H1 (cell line): ENCODE measurements at regions not wholly inside any gene's neighbourhood (a gene's known extent, or its start where the extent isn't known, plus 50 kb on each side); places are given as distances from the start of the nearest gene placed in this dataset.

Source experiments
- CTCF ChIA-PET: fragments of 300-600 bp; sonication (Branson Sonifier 250); formaldehyde crosslinking; loops from one replicate; lab custom pipeline; 2021; ENCODE audit not compliant: partially characterized antibody; lab: Charles Lee
- POLR2A ChIA-PET: fragments of 300-600 bp; sonication (Branson Sonifier 250); formaldehyde crosslinking; loops from one replicate; lab custom pipeline; 2021; ENCODE audit warnings: inconsistent platforms; ENCODE audit not compliant: partially characterized antibody; lab: Charles Lee
- DNase-seq, 2 experiments: peaks; one replicate each; pipeline versions ENCODE4 v3.0.0 to v3.0.0-alpha.2; 2010 to 2022; ENCODE audit warnings: low spot score in 2 of 2, low read depth in 1 of 2, mixed read lengths in 1 of 2
- FAIRE-seq: peaks from 2 replicates; lab custom pipeline; 2011; peaks lifted over from hg19 to GRCh38; lab: Jason Lieb, UNC
- H2AFZ ChIP-seq: 2 replicates; pipeline ENCODE4 v1.8.1; 2012; ENCODE audit warnings: low read length, inconsistent platforms
- H2AK5ac ChIP-seq: 2 replicates; pipeline ENCODE4 v1.6.1; 2013; ENCODE audit warnings: low read depth, low read length
- H2BK120ac ChIP-seq: replicated peaks from 2 replicates; pipeline ENCODE3; 2013; ENCODE audit warnings: low read depth, low read length, inconsistent platforms
- H2BK12ac ChIP-seq: 2 replicates; pipeline ENCODE4 v1.6.1; 2013; ENCODE audit warnings: low read depth, low read length
- H2BK15ac ChIP-seq: 2 replicates; pipeline ENCODE4 v1.6.1; 2013; ENCODE audit warnings: low read length
- H2BK20ac ChIP-seq: 2 replicates; pipeline ENCODE4 v1.6.1; 2013; ENCODE audit warnings: low read length
- H2BK5ac ChIP-seq: 2 replicates; pipeline ENCODE4 v1.6.1; 2013; ENCODE audit warnings: low read depth, low read length
- H3K14ac ChIP-seq: 2 replicates; pipeline ENCODE4 v1.6.1; 2013; ENCODE audit warnings: inconsistent platforms; ENCODE audit not compliant: insufficient read length
- H3K18ac ChIP-seq: 2 replicates; pipeline ENCODE4 v1.6.1; 2013; ENCODE audit warnings: low read length; ENCODE audit errors: extremely low read depth
- H3K23ac ChIP-seq: 2 replicates; pipeline ENCODE4 v1.6.1; 2013; ENCODE audit warnings: inconsistent platforms; ENCODE audit not compliant: insufficient read length
- H3K23me2 ChIP-seq: 2 replicates; pipeline ENCODE4 v1.6.1; 2013; ENCODE audit warnings: low read depth, low read length
- H3K27ac ChIP-seq: 2 replicates; pipeline ENCODE4 v1.6.1; 2011; ENCODE audit warnings: low read depth, low read length, inconsistent platforms
- H3K27me3 ChIP-seq, 4 experiments: replicated peaks in 1 of 4; 1 replicate in 1 of 4; 2 replicates in 3 of 4; pipeline versions ENCODE4 v1.6.1 to v1.8.1; 2011 to 2013; ENCODE audit warnings: low read length in 3 of 4, mild to moderate bottlenecking in 3 of 4, inconsistent platforms in 2 of 4, mixed read lengths in 2 of 4, moderate library complexity in 1 of 4; ENCODE audit not compliant: control insufficient read depth in 3 of 4, insufficient read depth in 3 of 4; ENCODE audit errors: extremely low read depth in 1 of 4
- H3K36me3 ChIP-seq, 4 experiments: 2 replicates each; pipeline versions ENCODE4 v1.6.1 to v1.8.1; 2011 to 2013; ENCODE audit warnings: mild to moderate bottlenecking in 4 of 4, low read length in 3 of 4, moderate library complexity in 2 of 4, control low read depth in 1 of 4, inconsistent platforms in 1 of 4; ENCODE audit not compliant: insufficient read depth in 4 of 4, control insufficient read depth in 2 of 4
- H3K4ac ChIP-seq: replicated peaks from 2 replicates; pipeline ENCODE3; 2013; ENCODE audit warnings: low read length, low read depth, mixed read lengths, inconsistent platforms; ENCODE audit not compliant: insufficient read length
- H3K4me1 ChIP-seq, 4 experiments: replicated peaks in 1 of 4; 1 replicate in 1 of 4; 2 replicates in 3 of 4; pipeline versions ENCODE4 v1.6.1 to v1.8.1; 2011 to 2013; ENCODE audit warnings: low read length in 3 of 4, inconsistent platforms in 2 of 4, mixed read lengths in 1 of 4; ENCODE audit not compliant: insufficient read depth in 4 of 4, control insufficient read depth in 3 of 4
- H3K4me2 ChIP-seq, 2 experiments: 2 replicates each; pipeline versions ENCODE4 v1.6.1 to v1.8.1; 2011 to 2013; ENCODE audit warnings: low read depth in 2 of 2, low read length in 2 of 2, control low read depth in 1 of 2, inconsistent platforms in 1 of 2, mild to moderate bottlenecking in 1 of 2; ENCODE audit not compliant: insufficient read depth in 1 of 2
- H3K4me3 ChIP-seq, 4 experiments: fragments of 200-600, 300-600 bp in 1 of 4; sonication (generic), shearing (Covaris generic), sonication (Bioruptor Twin) in 1 of 4; 2 replicates each; pipeline versions ENCODE4 v1.5.1 to v1.8.1; 2011 to 2016; ENCODE audit warnings: low read length in 4 of 4, low read depth in 3 of 4, control low read depth in 2 of 4, inconsistent platforms in 2 of 4, mild to moderate bottlenecking in 2 of 4, mixed read lengths in 1 of 4, moderate library complexity in 1 of 4; ENCODE audit not compliant: insufficient read depth in 2 of 4; ENCODE audit errors: extremely low read depth in 1 of 4
- H3K56ac ChIP-seq: replicated peaks from 2 replicates; pipeline ENCODE3; 2013; ENCODE audit warnings: low read depth, mild to moderate bottlenecking, mixed read lengths, low read length, inconsistent platforms; ENCODE audit not compliant: insufficient read length
- H3K79me1 ChIP-seq: 2 replicates; pipeline ENCODE4 v1.6.1; 2013; ENCODE audit warnings: low read depth, low read length, control low read depth
- H3K79me2 ChIP-seq, 2 experiments: 2 replicates each; pipeline versions ENCODE4 v1.6.1 to v1.8.1; 2012 to 2013; ENCODE audit warnings: low read length in 2 of 2, mild to moderate bottlenecking in 2 of 2, inconsistent platforms in 1 of 2; ENCODE audit not compliant: insufficient read depth in 2 of 2, control insufficient read depth in 1 of 2
- H3K9ac ChIP-seq, 4 experiments: replicated peaks in 1 of 4; 1 replicate in 1 of 4; 2 replicates in 3 of 4; pipeline versions ENCODE4 v1.6.1 to v1.8.1; 2011 to 2013; ENCODE audit warnings: low read depth in 3 of 4, low read length in 3 of 4, control low read depth in 2 of 4, mild to moderate bottlenecking in 2 of 4, moderate library complexity in 2 of 4, inconsistent platforms in 1 of 4; ENCODE audit errors: extremely low read depth in 1 of 4
- H3K9me3 ChIP-seq, 2 experiments: 2 replicates each; pipeline versions ENCODE4 v1.6.1 to v1.8.1; 2012 to 2013; ENCODE audit warnings: mild to moderate bottlenecking in 2 of 2, moderate library complexity in 2 of 2, control low read depth in 1 of 2, inconsistent platforms in 1 of 2, low read depth in 1 of 2, low read length in 1 of 2, mixed read lengths in 1 of 2; ENCODE audit not compliant: insufficient read depth in 2 of 2
- H4K20me1 ChIP-seq, 2 experiments: replicated peaks in 1 of 2; 2 replicates each; pipeline versions ENCODE3 to v1.8.1; 2011 to 2013; ENCODE audit warnings: inconsistent platforms in 2 of 2, low read length in 2 of 2, mild to moderate bottlenecking in 1 of 2; ENCODE audit not compliant: insufficient read depth in 2 of 2, control insufficient read depth in 1 of 2
- H4K5ac ChIP-seq: 2 replicates; pipeline ENCODE4 v1.6.1; 2013; ENCODE audit warnings: low read length, low read depth, mixed read lengths, inconsistent platforms; ENCODE audit not compliant: insufficient read length
- H4K8ac ChIP-seq: 2 replicates; pipeline ENCODE4 v1.8.0; 2013; ENCODE audit warnings: mild to moderate bottlenecking, moderate library complexity, low read length, inconsistent platforms; ENCODE audit not compliant: insufficient read depth; ENCODE audit errors: extremely low read depth
- H4K91ac ChIP-seq: replicated peaks from 2 replicates; pipeline ENCODE3; 2013; ENCODE audit warnings: low read length, mixed read lengths, inconsistent platforms; ENCODE audit not compliant: insufficient read length
- ASH2L ChIP-seq: fragments of 200-600, 300-600 bp; sonication (generic); IDR thresholded peaks from one replicate; pipeline ENCODE4 v1.7.1; 2017; ENCODE audit warnings: low read length
- FOSL1 ChIP-seq: IDR thresholded peaks from 2 replicates; pipeline ENCODE4 v1.6.1; 2011; ENCODE audit warnings: mild to moderate bottlenecking, low read depth, low read length, moderate library complexity; ENCODE audit not compliant: insufficient read depth
- HDAC2 ChIP-seq, 2 experiments: fragments of 300-600 bp in 1 of 2; sonication (generic) in 1 of 2; IDR thresholded peaks; 2 replicates each; pipeline ENCODE4 v1.6.1; 2011 to 2012; ENCODE audit warnings: low read depth in 2 of 2, low read length in 2 of 2, mild to moderate bottlenecking in 2 of 2, moderate library complexity in 2 of 2, borderline replicate concordance in 1 of 2, inconsistent platforms in 1 of 2
- KDM1A ChIP-seq: fragments of 200-600, 300-600 bp; sonication (generic); IDR thresholded peaks from 2 replicates; pipeline ENCODE4 v1.7.1; 2016; ENCODE audit warnings: mild to moderate bottlenecking, low read length, borderline replicate concordance
- TAF7 ChIP-seq: optimal IDR thresholded peaks from 2 replicates; pipeline ENCODE3; 2011; ENCODE audit warnings: low read depth, mild to moderate bottlenecking, inconsistent platforms, low read length, moderate library complexity, borderline replicate concordance
- WGBS, 2 experiments: shearing (Covaris generic) in 1 of 2; methylation state at CpG; one replicate each; pipeline versions ENCODE4 v1.1.6 to v1.1.7; 2013 to 2015; ENCODE audit warnings: low lambda C conversion rate in 2 of 2, mixed read lengths in 2 of 2, inconsistent platforms in 1 of 2, low coverage in 1 of 2, missing lambda C conversion rate in 1 of 2; ENCODE audit not compliant: insufficient replicate concordance in 2 of 2, insufficient coverage in 1 of 2, insufficient read length in 1 of 2; ENCODE audit errors: extremely low coverage in 1 of 2, missing lambda C conversion rate in 1 of 2; 5-methylcytosine and 5-hydroxymethylcytosine counted together
- TF ChIP-seq, protein P1 (sequence below): IDR thresholded peaks from 2 replicates; pipeline ENCODE4 v1.6.1; 2012; ENCODE audit warnings: inconsistent platforms
- TF ChIP-seq, protein P2 (sequence below): IDR thresholded peaks from 2 replicates; pipeline ENCODE4 v1.6.1; 2012; ENCODE audit warnings: low read length, inconsistent platforms

- DNase-seq = no peak
- POLR2A ChIA-PET = interaction anchor here (0.6 kb wide), 1 partner anchor 1390 kb away, joined by 3 read pairs; no protein-coding TSS in a partner anchor
These were observed 125.2 kb upstream of the SYT6 start for GRCh38 chr1:114278911-114279310.

More at GRCh38 chr1:114278911-114279310, 125.2 kb upstream of the SYT6 start:
- H3K9me3 ChIP-seq = no peaks in the 10 kb centered on the region
- no peak overlapping the region; a peak in 1 of 7 replicates for H3K9ac ChIP-seq
- H4K5ac ChIP-seq = no peak overlapping the region
- no peak overlapping the region for H2BK5ac ChIP-seq
- H3K79me1 ChIP-seq = no peaks in the 10 kb centered on the region
- no peak overlapping the region for H3K4me2 ChIP-seq
- no peak overlapping the region for H2BK120ac ChIP-seq
- no peak overlapping the region for H2AFZ ChIP-seq
- no peaks in the 10 kb centered on the region for H4K20me1 ChIP-seq
- H3K23me2 ChIP-seq = no peaks in the 10 kb centered on the region
- H3K14ac ChIP-seq = no peak overlapping the region
- H3K36me3 ChIP-seq = no peaks in the 10 kb centered on the region
- no peak overlapping the region for H4K8ac ChIP-seq
- TF ChIP-seq FOSL1 = no peak
- TF ChIP-seq, protein P1, sequence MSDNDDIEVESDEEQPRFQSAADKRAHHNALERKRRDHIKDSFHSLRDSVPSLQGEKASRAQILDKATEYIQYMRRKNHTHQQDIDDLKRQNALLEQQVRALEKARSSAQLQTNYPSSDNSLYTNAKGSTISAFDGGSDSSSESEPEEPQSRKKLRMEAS = no peak
- TF ChIP-seq ASH2L = no peak
- TF ChIP-seq KDM1A = no peak
- TF ChIP-seq HDAC2 (IDR thresholded peaks at IDR 0.05; ENCODE audit: borderline replicate concordance in 1 of 2, low read depth in 2 of 2, low read length in 2 of 2) = no peak
- no peak for TF ChIP-seq TAF7
- TF ChIP-seq, protein P2, sequence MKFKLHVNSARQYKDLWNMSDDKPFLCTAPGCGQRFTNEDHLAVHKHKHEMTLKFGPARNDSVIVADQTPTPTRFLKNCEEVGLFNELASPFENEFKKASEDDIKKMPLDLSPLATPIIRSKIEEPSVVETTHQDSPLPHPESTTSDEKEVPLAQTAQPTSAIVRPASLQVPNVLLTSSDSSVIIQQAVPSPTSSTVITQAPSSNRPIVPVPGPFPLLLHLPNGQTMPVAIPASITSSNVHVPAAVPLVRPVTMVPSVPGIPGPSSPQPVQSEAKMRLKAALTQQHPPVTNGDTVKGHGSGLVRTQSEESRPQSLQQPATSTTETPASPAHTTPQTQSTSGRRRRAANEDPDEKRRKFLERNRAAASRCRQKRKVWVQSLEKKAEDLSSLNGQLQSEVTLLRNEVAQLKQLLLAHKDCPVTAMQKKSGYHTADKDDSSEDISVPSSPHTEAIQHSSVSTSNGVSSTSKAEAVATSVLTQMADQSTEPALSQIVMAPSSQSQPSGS = no peak
- TF ChIP-seq, all 59 proteins: peak for 0
- no peak for FAIRE-seq
- 89% methylated on average over 3 of the region's 3 CpGs; no CpG with 5 or more reads in 1 of the 2 experiments for WGBS, 2 experiments
- Histone ChIP-seq H2AK5ac (no peak overlapping the region), H3K79me2 (no peaks in the 10 kb centered on the region), H2BK20ac (no peak overlapping the region), H3K27me3 (no peaks in the 10 kb centered on the region), H3K4ac (no peak overlapping the region), H2BK15ac (no peak overlapping the region; the same call in 1 of the 2 replicates), H3K4me1 (no peaks in the 10 kb centered on the region), H4K91ac (no peak overlapping the region), H3K18ac (no peak overlapping the region), H3K23ac (no peak overlapping the region), H3K56ac (no peak overlapping the region), H2BK12ac (peak overlapping the region; percentile 81; the same call in 1 of the 2 replicates), H3K27ac (no peak overlapping the region), H3K4me3 (no peak overlapping the region)
- CTCF ChIA-PET = interaction anchor here (0.6 to 1.1 kb wide), 3 partner anchors 9 to 333 kb away, joined by 3 to 4 read pairs (median 4); no protein-coding TSS in a partner anchor
